SK-N-SH treated with all-trans-retinoic acid at 6 μM for 48 hours (cell line): ENCODE measurements at regions not wholly inside any gene's neighbourhood (a gene's known extent, or its start where the extent isn't known, plus 50 kb on each side); places are given as distances from the start of the nearest gene placed in this dataset.

ENCODE experiments used
- ATAC-seq: fragments of 200-7000 bp; cut with Tn5 transposase; 3 replicates; pipeline ENCODE4 v1.9.1; 2020; ENCODE audit warnings: mild to moderate bottlenecking, moderate library complexity
- ARNTL ChIP-seq: fragments of 450-650 bp; formaldehyde crosslinking; IDR thresholded peaks from 2 replicates; pipeline ENCODE4 v1.5.0; 2020; ENCODE audit warnings: low read depth, mild to moderate bottlenecking, moderate library complexity, borderline replicate concordance
- BACH2 ChIP-seq: fragments of 250-450 bp; sonication (Bioruptor Pico); IDR thresholded peaks from 2 replicates; pipeline ENCODE4 v1.9.0; 2021; ENCODE audit warnings: mild to moderate bottlenecking, borderline replicate concordance
- CSDC2 ChIP-seq: fragments of 250-450 bp; sonication (Bioruptor Pico); IDR thresholded peaks from 2 replicates; pipeline ENCODE4 v1.5.0; 2020; ENCODE audit warnings: mild to moderate bottlenecking, moderate library complexity
- GLIS3 ChIP-seq: fragments of 250-450 bp; sonication (Bioruptor Pico); IDR thresholded peaks from 2 replicates; pipeline ENCODE4 v1.5.0; 2020; ENCODE audit warnings: mild to moderate bottlenecking, moderate library complexity
- ISL1 ChIP-seq: fragments of 250-450 bp; sonication (Bioruptor Pico); IDR thresholded peaks from 2 replicates; pipeline ENCODE4 v2.1.2; 2022; ENCODE audit warnings: mild to moderate bottlenecking, moderate library complexity
- OSR1 ChIP-seq: fragments of 250-450 bp; sonication (Bioruptor Pico); IDR thresholded peaks from 2 replicates; pipeline ENCODE4 v1.8.0; 2022; ENCODE audit warnings: moderate library complexity, mild to moderate bottlenecking, inconsistent platforms
- PPARA ChIP-seq: fragments of 250-450 bp; sonication (Bioruptor Pico); IDR thresholded peaks from 2 replicates; pipeline ENCODE4 v1.5.0; 2020; ENCODE audit warnings: mild to moderate bottlenecking, borderline replicate concordance
- RARB ChIP-seq: fragments of 250-450 bp; sonication (Bioruptor Pico); IDR thresholded peaks from 2 replicates; pipeline ENCODE4 v1.8.0; 2021; ENCODE audit warnings: mild to moderate bottlenecking, moderate library complexity
- SNAI2 ChIP-seq: fragments of 250-450 bp; sonication (Bioruptor Pico); IDR thresholded peaks from 2 replicates; pipeline ENCODE4 v1.5.0; 2020; ENCODE audit warnings: mild to moderate bottlenecking, moderate library complexity
- TCF4 ChIP-seq: fragments of 250-450 bp; sonication (Bioruptor Pico); IDR thresholded peaks from 2 replicates; pipeline ENCODE4 v1.8.0; 2021; ENCODE audit warnings: mild to moderate bottlenecking, moderate library complexity, borderline replicate concordance
- TOX ChIP-seq: fragments of 250-450 bp; sonication (Bioruptor Pico); IDR thresholded peaks from 2 replicates; pipeline ENCODE4 v1.8.0; 2021; ENCODE audit warnings: mild to moderate bottlenecking, moderate library complexity, borderline replicate concordance
- ZC3H10 ChIP-seq: fragments of 250-450 bp; sonication (Bioruptor Pico); IDR thresholded peaks from 2 replicates; pipeline ENCODE4 v1.5.1; 2021; ENCODE audit warnings: mild to moderate bottlenecking, moderate library complexity
- ZFP3 ChIP-seq: fragments of 250-450 bp; sonication (Bioruptor Pico); IDR thresholded peaks from 2 replicates; pipeline ENCODE4 v1.5.0; 2020; ENCODE audit warnings: mild to moderate bottlenecking, moderate library complexity
- ZFP30 ChIP-seq: fragments of 450-650 bp; formaldehyde crosslinking; IDR thresholded peaks from 2 replicates; pipeline ENCODE4 v1.5.0; 2022; ENCODE audit warnings: mild to moderate bottlenecking, moderate library complexity
- ZNF565 ChIP-seq: fragments of 450-650 bp; formaldehyde crosslinking; conservative IDR thresholded peaks from 2 replicates; pipeline ENCODE4 v1.5.0; 2020; ENCODE audit warnings: low read depth, mild to moderate bottlenecking, moderate library complexity
- ZNF8 ChIP-seq: fragments of 450-650 bp; formaldehyde crosslinking; IDR thresholded peaks from 2 replicates; pipeline ENCODE4 v1.5.0; 2020; ENCODE audit warnings: mild to moderate bottlenecking, moderate library complexity
- TF ChIP-seq, protein P1 (sequence below): fragments of 250-450 bp; sonication (Bioruptor Pico); IDR thresholded peaks from 2 replicates; pipeline ENCODE4 v1.5.1; 2020; ENCODE audit warnings: low read depth, mild to moderate bottlenecking, moderate library complexity
- TF ChIP-seq, protein P2 (sequence below): fragments of 250-450 bp; sonication (Bioruptor Pico); IDR thresholded peaks from 2 replicates; pipeline ENCODE4 v1.5.1; 2021; ENCODE audit warnings: mild to moderate bottlenecking, moderate library complexity
- TF ChIP-seq, protein P3 (sequence below): fragments of 250-450 bp; sonication (Bioruptor Pico); IDR thresholded peaks from 2 replicates; pipeline ENCODE4 v1.8.0; 2021; ENCODE audit warnings: low read depth, mild to moderate bottlenecking, moderate library complexity, borderline replicate concordance
- TF ChIP-seq, protein P4 (sequence below): fragments of 250-450 bp; sonication (Bioruptor Pico); IDR thresholded peaks from 2 replicates; pipeline ENCODE4 v1.5.0; 2020; ENCODE audit warnings: mild to moderate bottlenecking, moderate library complexity

DNA sequence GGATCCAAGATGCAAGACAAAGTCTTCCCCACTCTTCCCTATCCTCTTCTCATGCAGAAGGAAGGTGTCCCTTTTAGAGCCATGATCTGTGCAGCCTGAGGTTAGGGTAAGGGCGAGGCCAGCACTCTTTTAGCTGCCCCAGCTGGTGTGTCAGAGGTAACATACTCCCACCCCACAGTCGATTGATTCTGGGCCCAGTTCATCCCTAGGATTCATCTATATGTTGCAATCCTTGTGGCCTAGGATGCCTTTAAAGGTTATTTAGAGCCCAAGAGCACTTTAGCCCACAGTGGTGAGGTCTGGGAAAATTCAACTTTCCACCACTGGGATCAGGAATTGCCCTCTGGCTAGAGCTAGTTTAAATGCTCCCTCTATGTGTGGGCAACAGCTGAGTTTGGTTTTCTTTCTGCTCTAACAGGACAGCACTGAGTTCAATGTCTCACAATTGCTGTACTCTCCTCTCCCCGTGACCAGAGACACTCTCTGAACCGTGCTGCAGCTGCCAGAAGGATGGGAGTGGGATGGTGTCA lies 201.3 kb upstream of the SERP2 start (continued):
- TF ChIP-seq, protein P1, sequence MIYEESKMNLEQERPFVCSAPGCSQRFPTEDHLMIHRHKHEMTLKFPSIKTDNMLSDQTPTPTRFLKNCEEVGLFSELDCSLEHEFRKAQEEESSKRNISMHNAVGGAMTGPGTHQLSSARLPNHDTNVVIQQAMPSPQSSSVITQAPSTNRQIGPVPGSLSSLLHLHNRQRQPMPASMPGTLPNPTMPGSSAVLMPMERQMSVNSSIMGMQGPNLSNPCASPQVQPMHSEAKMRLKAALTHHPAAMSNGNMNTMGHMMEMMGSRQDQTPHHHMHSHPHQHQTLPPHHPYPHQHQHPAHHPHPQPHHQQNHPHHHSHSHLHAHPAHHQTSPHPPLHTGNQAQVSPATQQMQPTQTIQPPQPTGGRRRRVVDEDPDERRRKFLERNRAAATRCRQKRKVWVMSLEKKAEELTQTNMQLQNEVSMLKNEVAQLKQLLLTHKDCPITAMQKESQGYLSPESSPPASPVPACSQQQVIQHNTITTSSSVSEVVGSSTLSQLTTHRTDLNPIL (CRISPR knock-in tag): no peak
- TF ChIP-seq ARNTL (CRISPR knock-in tag): no peak
- no peak for TF ChIP-seq SNAI2 (CRISPR knock-in tag)
- no peak for TF ChIP-seq ZFP3 (CRISPR knock-in tag)

DNA sequence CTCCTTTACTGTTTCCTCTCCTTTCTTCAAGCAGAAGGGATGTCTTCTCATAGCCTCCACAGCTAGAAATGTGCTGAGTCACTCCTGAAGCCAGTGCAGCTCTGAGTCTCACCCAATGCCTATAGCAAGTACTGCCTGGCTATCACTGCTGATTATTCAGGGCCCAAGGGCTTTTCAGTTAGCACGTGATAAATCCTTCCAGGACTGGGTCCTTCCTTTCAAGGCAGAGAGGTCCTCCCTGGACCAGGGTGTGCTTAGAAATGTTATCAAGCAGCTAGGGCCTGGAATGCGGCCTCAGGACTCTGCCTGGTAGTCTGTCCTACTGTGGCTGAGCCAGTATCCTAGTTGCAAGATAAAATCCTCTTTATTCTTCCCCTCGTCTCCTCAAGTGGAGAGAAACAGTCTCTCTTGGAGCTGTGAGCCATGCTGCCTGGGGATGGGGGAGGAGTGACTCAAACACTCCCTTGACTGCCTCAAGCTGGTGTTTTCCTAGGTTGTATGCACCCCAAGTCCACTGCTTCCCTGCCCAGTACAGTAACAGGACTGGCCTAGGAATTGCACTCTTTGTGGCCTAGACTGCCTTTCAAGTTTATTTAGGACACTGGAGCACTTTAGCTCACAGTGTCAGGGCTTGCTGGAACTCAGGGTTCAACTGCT lies 198.7 kb upstream of the SERP2 start:
- ATAC-seq: peak; percentile 51; the same call in 2 of the 3 replicates
- TF ChIP-seq ZNF565: no peak
- TF ChIP-seq ZFP30: no peak
- TF ChIP-seq OSR1 (CRISPR knock-in tag): no peak
- TF ChIP-seq TOX (CRISPR knock-in tag): no peak
- TF ChIP-seq ZC3H10 (CRISPR knock-in tag): no peak
- TF ChIP-seq ZFP3 (CRISPR knock-in tag): no peak
- TF ChIP-seq BACH2 (CRISPR knock-in tag): no peak
- TF ChIP-seq ARNTL (CRISPR knock-in tag): no peak
- TF ChIP-seq, protein P2, sequence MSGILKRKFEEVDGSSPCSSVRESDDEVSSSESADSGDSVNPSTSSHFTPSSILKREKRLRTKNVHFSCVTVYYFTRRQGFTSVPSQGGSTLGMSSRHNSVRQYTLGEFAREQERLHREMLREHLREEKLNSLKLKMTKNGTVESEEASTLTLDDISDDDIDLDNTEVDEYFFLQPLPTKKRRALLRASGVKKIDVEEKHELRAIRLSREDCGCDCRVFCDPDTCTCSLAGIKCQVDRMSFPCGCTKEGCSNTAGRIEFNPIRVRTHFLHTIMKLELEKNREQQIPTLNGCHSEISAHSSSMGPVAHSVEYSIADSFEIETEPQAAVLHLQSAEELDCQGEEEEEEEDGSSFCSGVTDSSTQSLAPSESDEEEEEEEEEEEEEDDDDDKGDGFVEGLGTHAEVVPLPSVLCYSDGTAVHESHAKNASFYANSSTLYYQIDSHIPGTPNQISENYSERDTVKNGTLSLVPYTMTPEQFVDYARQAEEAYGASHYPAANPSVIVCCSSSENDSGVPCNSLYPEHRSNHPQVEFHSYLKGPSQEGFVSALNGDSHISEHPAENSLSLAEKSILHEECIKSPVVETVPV (CRISPR knock-in tag): no peak
- no peak for TF ChIP-seq RARB (CRISPR knock-in tag)
- TF ChIP-seq, protein P3, sequence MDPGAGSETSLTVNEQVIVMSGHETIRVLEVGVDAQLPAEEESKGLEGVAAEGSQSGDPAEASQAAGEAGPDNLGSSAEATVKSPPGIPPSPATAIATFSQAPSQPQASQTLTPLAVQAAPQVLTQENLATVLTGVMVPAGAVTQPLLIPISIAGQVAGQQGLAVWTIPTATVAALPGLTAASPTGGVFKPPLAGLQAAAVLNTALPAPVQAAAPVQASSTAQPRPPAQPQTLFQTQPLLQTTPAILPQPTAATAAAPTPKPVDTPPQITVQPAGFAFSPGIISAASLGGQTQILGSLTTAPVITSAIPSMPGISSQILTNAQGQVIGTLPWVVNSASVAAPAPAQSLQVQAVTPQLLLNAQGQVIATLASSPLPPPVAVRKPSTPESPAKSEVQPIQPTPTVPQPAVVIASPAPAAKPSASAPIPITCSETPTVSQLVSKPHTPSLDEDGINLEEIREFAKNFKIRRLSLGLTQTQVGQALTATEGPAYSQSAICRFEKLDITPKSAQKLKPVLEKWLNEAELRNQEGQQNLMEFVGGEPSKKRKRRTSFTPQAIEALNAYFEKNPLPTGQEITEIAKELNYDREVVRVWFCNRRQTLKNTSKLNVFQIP (CRISPR knock-in tag): no peak
- TF ChIP-seq, protein P1 (CRISPR knock-in tag): no peak
- no peak for TF ChIP-seq ZNF8 (CRISPR knock-in tag)

DNA sequence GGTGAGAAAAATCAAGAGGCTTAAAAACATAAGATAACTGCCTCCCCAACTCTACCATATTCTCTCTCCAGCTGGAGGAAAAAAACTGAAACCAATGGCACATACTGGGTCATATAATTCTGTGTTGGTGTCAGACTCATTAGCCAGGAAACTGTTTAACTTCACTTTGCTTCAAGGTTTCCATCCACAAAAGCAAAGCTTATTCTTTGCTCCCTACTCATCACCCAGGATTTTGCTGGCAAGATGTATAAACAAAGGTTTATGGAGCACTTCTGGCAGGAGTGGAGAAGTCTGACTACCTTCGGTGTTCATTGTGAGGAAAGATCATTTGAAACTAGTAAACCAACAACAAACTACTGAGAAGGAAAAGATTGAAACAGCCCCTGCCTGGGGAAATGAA lies 197.5 kb upstream of the SERP2 start:
- ATAC-seq: no peak
- TF ChIP-seq ZNF8 (CRISPR knock-in tag) (no peak), GLIS3 (CRISPR knock-in tag) (no peak)

DNA sequence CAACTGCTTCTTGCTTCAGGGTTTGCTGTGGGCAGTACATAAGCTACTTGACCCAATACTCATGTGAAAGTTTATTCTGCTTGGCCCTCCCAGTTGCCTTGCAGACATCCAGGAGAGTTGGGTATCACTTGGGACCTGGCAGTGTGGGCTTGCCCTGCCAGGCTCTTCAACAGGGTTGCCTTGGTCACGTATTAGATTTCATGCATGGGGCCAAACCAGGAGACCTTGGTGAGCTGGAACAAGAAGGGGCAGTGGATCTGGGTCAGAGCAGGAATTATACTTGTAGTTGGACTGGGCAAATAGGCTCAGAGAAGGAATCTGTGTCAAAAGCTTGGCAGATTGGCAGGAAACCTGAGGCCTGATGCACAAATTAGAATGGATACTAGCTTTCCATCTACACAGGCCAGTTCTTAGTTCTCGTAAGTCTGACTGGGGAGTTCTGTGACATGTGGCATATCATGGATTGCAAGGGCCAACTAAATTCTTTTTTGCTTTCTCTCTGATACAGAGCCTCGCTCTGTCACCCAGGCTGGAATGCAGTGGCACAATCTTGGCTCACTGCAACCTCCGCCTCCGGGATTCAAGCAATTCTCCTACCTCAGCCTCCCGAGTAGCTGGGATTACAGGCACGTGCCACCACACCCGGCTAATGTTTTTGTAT lies 192.6 kb upstream of the SERP2 start:
- no peak for ATAC-seq
- TF ChIP-seq, protein P2 (CRISPR knock-in tag): no peak
- no peak for TF ChIP-seq ZC3H10 (CRISPR knock-in tag)
- no peak for TF ChIP-seq CSDC2 (CRISPR knock-in tag)
- TF ChIP-seq OSR1 (CRISPR knock-in tag): no peak
- TF ChIP-seq ISL1 (CRISPR knock-in tag): no peak
- no peak for TF ChIP-seq TCF4
- TF ChIP-seq, protein P4, sequence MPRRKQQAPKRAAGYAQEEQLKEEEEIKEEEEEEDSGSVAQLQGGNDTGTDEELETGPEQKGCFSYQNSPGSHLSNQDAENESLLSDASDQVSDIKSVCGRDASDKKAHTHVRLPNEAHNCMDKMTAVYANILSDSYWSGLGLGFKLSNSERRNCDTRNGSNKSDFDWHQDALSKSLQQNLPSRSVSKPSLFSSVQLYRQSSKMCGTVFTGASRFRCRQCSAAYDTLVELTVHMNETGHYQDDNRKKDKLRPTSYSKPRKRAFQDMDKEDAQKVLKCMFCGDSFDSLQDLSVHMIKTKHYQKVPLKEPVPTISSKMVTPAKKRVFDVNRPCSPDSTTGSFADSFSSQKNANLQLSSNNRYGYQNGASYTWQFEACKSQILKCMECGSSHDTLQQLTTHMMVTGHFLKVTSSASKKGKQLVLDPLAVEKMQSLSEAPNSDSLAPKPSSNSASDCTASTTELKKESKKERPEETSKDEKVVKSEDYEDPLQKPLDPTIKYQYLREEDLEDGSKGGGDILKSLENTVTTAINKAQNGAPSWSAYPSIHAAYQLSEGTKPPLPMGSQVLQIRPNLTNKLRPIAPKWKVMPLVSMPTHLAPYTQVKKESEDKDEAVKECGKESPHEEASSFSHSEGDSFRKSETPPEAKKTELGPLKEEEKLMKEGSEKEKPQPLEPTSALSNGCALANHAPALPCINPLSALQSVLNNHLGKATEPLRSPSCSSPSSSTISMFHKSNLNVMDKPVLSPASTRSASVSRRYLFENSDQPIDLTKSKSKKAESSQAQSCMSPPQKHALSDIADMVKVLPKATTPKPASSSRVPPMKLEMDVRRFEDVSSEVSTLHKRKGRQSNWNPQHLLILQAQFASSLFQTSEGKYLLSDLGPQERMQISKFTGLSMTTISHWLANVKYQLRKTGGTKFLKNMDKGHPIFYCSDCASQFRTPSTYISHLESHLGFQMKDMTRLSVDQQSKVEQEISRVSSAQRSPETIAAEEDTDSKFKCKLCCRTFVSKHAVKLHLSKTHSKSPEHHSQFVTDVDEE: no peak
- TF ChIP-seq TOX (CRISPR knock-in tag): no peak
- no peak for TF ChIP-seq ZNF8 (CRISPR knock-in tag)
- TF ChIP-seq PPARA: no peak
